Psoas muscle (tissue), 7 donors: ENCODE measurements at regions not wholly inside any gene's neighbourhood (a gene's known extent, or its start where the extent isn't known, plus 50 kb on each side); places are given as distances from the start of the nearest gene placed in this dataset.

Source experiments
- ATAC-seq, 4 donors: fragments of 200-7000 bp; cut with Tn5 transposase; one replicate each; pipeline ENCODE4 v1.9.1; 2020; ENCODE audit warnings: moderate library complexity in 3 of 4, mild to moderate bottlenecking in 2 of 4
- DNase-seq, 2 donors: peaks; one replicate each; pipeline ENCODE4 v3.0.0-alpha.2; 2020
- H3K27ac ChIP-seq: fragments of 200-600 bp; one replicate; pipeline ENCODE4 v1.8.0; 2022
- H3K27me3 ChIP-seq, 3 donors: fragments of 200-600 bp in 1 of 3; one replicate each; pipeline versions ENCODE4 v1.6.1 to v1.8.0; 2013 to 2022; ENCODE audit warnings: low read length in 2 of 3, mild to moderate bottlenecking in 2 of 3, moderate library complexity in 1 of 3; ENCODE audit not compliant: insufficient read depth in 3 of 3
- H3K36me3 ChIP-seq, 2 donors: fragments of 200-600 bp in 1 of 2; one replicate each; pipeline versions ENCODE4 v1.6.1 to v1.8.0; 2013 to 2022; ENCODE audit warnings: low read depth in 1 of 2, mild to moderate bottlenecking in 1 of 2, moderate library complexity in 1 of 2; ENCODE audit not compliant: insufficient read depth in 1 of 2
- H3K4me1 ChIP-seq: fragments of 200-600 bp; one replicate; pipeline ENCODE4 v1.8.0; 2022
- H3K4me3 ChIP-seq: fragments of 200-600 bp; one replicate; pipeline ENCODE4 v1.8.0; 2022; ENCODE audit warnings: mild to moderate bottlenecking
- H3K9me3 ChIP-seq: fragments of 200-600 bp; one replicate; pipeline ENCODE4 v1.8.0; 2022
- WGBS, 3 donors: extraction: QIAGEN DNeasy Blood & Tissue Kit; methylation state at CpG; one replicate each; pipeline versions ENCODE4 v1.1.6 to v1.1.7; 2013; 5-methylcytosine and 5-hydroxymethylcytosine counted together
- intact Hi-C, 2 donors: fragments of 100-400 bp; cut with DNase I; formaldehyde crosslinking; loops; one replicate each; pipeline versions ENCODE4 v1.11.0 to v1.14.2; 2022
- TF ChIP-seq, protein P1 (sequence below): fragments of 200-600 bp; IDR thresholded peaks from one replicate; pipeline ENCODE4 v1.8.0; 2022; ENCODE audit warnings: antibody characterized with exemption
- donor health status: healthy with polysubstance abuse.
- donor health status: DM: no; HTN: no; CAD: no; lungs with moderate emphysema.
- donor health status: Bipolar disorder and iron deficiency.
- donor health status: healthy.
- donor health status: DM: yes; HTN: yes; CAD: no.
- donor health status: DM: no; HTN: no; CAD: no.
- donor health status: DM: yes; HTN: yes; CAD: no.

DNA sequence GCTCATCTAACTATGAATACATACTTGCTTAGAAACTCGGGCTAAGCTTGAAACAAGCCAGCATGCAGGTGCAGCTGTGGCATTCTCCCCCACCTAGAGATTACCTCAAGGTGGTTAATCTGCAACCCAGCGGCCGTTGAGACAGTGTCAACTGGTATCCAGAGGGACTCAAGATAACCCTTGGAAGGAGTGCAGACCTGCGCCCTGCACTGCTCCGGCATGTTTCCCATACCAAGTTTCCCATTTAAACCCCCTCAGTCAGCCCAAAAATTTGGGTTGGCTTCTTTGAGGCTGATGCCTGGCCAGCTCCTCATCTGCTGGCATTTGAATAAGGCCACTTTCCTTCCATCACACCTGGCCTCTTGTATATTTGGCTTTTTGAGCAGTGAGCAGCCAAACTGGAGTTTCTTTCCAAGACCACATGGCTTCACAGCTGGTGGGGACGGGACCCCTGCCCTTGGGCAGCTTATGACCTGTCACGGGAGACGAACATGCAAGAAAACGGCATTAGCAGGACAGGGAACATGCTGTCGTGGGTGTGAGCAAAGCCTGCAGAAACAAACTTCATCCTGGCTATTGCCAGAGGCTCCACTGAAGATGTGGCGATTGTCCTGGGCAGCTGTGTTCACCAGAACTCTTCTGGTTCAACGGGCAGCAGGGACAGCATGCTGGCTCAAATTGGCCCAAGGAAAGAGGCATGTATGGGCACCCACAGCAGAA, 98.2 kb downstream of the PLXNA1 start:
- intact Hi-C loops, result no loop called here
- TF ChIP-seq, protein P1, sequence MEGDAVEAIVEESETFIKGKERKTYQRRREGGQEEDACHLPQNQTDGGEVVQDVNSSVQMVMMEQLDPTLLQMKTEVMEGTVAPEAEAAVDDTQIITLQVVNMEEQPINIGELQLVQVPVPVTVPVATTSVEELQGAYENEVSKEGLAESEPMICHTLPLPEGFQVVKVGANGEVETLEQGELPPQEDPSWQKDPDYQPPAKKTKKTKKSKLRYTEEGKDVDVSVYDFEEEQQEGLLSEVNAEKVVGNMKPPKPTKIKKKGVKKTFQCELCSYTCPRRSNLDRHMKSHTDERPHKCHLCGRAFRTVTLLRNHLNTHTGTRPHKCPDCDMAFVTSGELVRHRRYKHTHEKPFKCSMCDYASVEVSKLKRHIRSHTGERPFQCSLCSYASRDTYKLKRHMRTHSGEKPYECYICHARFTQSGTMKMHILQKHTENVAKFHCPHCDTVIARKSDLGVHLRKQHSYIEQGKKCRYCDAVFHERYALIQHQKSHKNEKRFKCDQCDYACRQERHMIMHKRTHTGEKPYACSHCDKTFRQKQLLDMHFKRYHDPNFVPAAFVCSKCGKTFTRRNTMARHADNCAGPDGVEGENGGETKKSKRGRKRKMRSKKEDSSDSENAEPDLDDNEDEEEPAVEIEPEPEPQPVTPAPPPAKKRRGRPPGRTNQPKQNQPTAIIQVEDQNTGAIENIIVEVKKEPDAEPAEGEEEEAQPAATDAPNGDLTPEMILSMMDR, result no peak
- Histone ChIP-seq H3K4me3 (no peak overlapping the region), H3K4me1 (no peaks in the 10 kb centered on the region), H3K27ac (no peak overlapping the region), H3K36me3 (no peaks in the 10 kb centered on the region), H3K9me3 (no peaks in the 10 kb centered on the region), H3K27me3 (no peaks in the 10 kb centered on the region)
- ATAC-seq (no peak), DNase-seq (peak in 1 of 2 donors; percentile 16)
- 75 to 79% (median 76%) methylated on average over 12 of the region's 12 CpGs for WGBS, 3 donors

DNA sequence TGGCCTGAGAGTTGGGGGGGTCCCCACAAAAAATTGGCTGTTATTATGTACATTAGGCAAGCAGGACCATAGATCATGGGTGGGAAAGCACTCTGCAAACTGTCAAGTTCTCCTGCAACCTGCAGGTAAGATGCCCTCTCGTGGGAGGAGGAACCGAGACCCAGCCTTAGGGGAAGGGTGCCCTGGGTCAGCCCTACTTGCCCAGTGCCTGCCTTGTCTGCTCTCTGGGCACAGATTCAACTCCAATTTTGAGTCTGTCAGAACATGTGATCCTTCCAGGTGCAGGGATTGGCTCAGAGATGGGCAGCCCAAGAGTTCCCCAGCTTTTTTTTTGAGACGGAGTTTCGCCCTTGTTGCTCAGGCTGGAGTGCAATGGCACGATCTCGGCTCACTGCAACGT, 99.2 kb downstream of the PLXNA1 start:
- Histone ChIP-seq H3K27me3 (no peaks in the 10 kb centered on the region), H3K9me3 (no peaks in the 10 kb centered on the region), H3K4me1 (no peaks in the 10 kb centered on the region), H3K27ac (no peak overlapping the region), H3K4me3 (no peak overlapping the region), H3K36me3 (no peaks in the 10 kb centered on the region)
- intact Hi-C loops, result no loop called here
- DNase-seq, result peak in 1 of 2 donors; percentile 2
- ATAC-seq, result no peak
- TF ChIP-seq, protein P1, result no peak
- whole genome bisulfite sequencing, 3 donors, result 87 to 91% (median 90%) methylated on average over 7 of the region's 7 CpGs

DNA sequence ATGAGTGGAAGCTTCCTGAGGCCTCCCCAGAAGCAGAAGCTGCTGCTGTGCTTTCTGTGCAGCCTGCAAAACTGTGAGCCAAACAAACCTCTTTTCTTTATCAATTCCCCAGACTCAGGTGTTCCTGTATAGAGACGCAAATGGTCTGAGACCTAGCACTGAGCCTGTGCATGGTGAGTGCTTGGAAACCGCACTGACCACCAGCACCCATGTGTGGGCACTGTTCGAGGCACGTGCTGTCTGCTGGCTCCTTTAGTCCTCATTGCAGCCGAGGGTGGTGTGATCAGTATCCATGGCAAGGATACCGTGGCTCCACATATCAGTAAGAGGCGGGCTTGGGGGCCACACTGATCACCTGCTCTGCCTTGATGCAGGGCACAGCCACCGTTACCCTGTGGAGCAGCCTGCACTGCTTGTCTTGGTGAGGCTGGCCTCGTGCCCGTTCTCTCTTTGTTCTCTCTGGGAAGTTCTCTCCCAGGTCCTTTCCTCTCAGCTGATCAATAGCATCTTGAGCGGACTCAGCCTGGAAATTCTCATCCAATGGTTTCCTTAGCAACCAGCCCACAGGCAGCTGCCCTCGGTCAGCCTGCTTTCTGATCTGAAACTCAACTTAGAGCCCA, 101.0 kb downstream of the PLXNA1 start:
- Histone ChIP-seq H3K27me3 (no peaks in the 10 kb centered on the region), H3K36me3 (no peaks in the 10 kb centered on the region), H3K4me3 (no peak overlapping the region), H3K27ac (no peak overlapping the region), H3K9me3 (no peaks in the 10 kb centered on the region), H3K4me1 (no peaks in the 10 kb centered on the region)
- peak in 1 of 2 donors; percentile 31 for DNase-seq
- TF ChIP-seq, protein P1, result no peak
- no peak for ATAC-seq
- intact Hi-C loops, result no loop called here
- WGBS, 3 donors, result 66 to 74% (median 69%) methylated on average over 12 of the region's 12 CpGs

DNA sequence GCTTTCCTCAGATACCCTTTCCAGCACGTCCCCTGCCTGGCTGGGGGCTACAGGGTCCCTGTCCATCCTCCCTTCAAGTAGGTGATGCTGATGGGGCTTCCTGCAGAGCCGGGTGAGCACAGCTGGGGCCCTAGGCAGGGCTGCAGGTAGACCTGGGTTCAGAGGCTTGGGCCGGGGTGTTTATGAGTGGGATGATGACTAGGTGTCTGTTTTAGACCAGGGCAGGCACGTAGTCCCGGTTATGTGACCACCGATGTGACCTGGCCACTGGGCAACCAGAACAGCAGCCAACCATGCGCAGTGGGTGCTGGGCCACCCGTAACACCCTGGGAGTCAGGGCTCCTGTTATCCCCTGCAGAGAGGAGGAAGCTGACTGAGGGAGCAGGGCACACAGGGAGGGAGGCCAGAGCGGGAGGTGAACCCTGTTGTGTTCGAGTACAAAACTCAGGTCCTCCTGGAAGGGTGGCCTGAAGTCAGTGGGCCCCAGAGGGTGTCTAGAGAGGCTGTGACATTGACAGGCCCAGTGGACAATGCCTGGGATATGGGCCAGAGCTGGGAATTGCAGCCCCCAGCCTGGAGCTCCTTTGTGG, 101.6 kb downstream of the PLXNA1 start:
- no peak overlapping the region for H3K27ac ChIP-seq
- DNase-seq (peak in 1 of 2 donors; percentile 34), ATAC-seq (no peak)
- H3K4me3 ChIP-seq, result no peak overlapping the region
- TF ChIP-seq, protein P1, result no peak
- WGBS, 3 donors, result 82 to 86% (median 85%) methylated on average over 10 of the region's 10 CpGs
- no peaks in the 10 kb centered on the region for H3K4me1 ChIP-seq
- H3K36me3 ChIP-seq, result no peaks in the 10 kb centered on the region
- H3K27me3 ChIP-seq, result no peaks in the 10 kb centered on the region
- intact Hi-C loops, result no loop called here
- no peaks in the 10 kb centered on the region for H3K9me3 ChIP-seq
